ENCODE measurements at regions not wholly inside any gene's neighbourhood (a gene's known extent, or its start where the extent isn't known, plus 50 kb on each side); places are given as distances from the start of the nearest gene placed in this dataset.
"Not testable (repeated sequence)": the region's sequence is repeated elsewhere in the genome, so short reads cannot be mapped to it uniquely, and the experiment has no call there.

GRCh38 chr5:142400415-142400814 lies 75.6 kb upstream of the SPRY4 start:
- Histone ChIP-seq H3K27me3 (replicated peaks; ENCODE audit: insufficient read depth) (no peaks in the 10 kb centered on the region), H3K4me3 (no peak overlapping the region), H3K9me3 (no peaks in the 10 kb centered on the region), H3K36me3 (no peaks in the 10 kb centered on the region), H3K4me1 (replicated peaks) (no peaks in the 10 kb centered on the region), H3K27ac (no peak overlapping the region)
- 77% methylated on average over 8 of the region's 8 CpGs for WGBS
- intact Hi-C loops (cut with DNase I): no loop called here
- DNase-seq (ENCODE audit: low spot score): no peak
- TF ChIP-seq POLR2A (IDR thresholded peaks at IDR 0.05) (no peak), POLR2AphosphoS5 (IDR thresholded peaks at IDR 0.05) (no peak), CTCF (IDR thresholded peaks at IDR 0.05) (no peak)

GRCh38 chr5:142399891-142400290 lies 75.1 kb upstream of the SPRY4 start:
- Histone ChIP-seq H3K27ac (no peak overlapping the region), H3K4me1 (replicated peaks) (no peaks in the 10 kb centered on the region), H3K36me3 (no peaks in the 10 kb centered on the region), H3K4me3 (no peak overlapping the region), H3K27me3 (replicated peaks; ENCODE audit: insufficient read depth) (no peaks in the 10 kb centered on the region), H3K9me3 (no peaks in the 10 kb centered on the region)
- no peak for DNase-seq (ENCODE audit: low spot score)
- WGBS: 76% methylated on average over 2 of the region's 2 CpGs
- intact Hi-C loops (cut with DNase I): no loop called here
- TF ChIP-seq CTCF (IDR thresholded peaks at IDR 0.05) (no peak), POLR2A (IDR thresholded peaks at IDR 0.05) (no peak), POLR2AphosphoS5 (IDR thresholded peaks at IDR 0.05) (no peak)

- DNase-seq (ENCODE audit: low spot score): no peak
- no peaks in the 10 kb centered on the region for H3K4me1 ChIP-seq (replicated peaks)
- H3K4me3 ChIP-seq: no peak overlapping the region
- no peak for TF ChIP-seq POLR2AphosphoS5 (IDR thresholded peaks at IDR 0.05)
- TF ChIP-seq POLR2A (IDR thresholded peaks at IDR 0.05): no peak
- no peak for TF ChIP-seq CTCF (IDR thresholded peaks at IDR 0.05)
- H3K27ac ChIP-seq: no peak overlapping the region
- intact Hi-C loops (cut with DNase I): no loop called here
- H3K9me3 ChIP-seq: no peaks in the 10 kb centered on the region
- WGBS: 94% methylated on average over 3 of the region's 3 CpGs
- no peaks in the 10 kb centered on the region for H3K36me3 ChIP-seq
- H3K27me3 ChIP-seq (replicated peaks; ENCODE audit: insufficient read depth): no peaks in the 10 kb centered on the region
These were observed 73.9 kb upstream of the SPRY4 start for GRCh38 chr5:142398730-142399055.

- 95% methylated on average over 13 of the region's 13 CpGs for WGBS
- H3K36me3 ChIP-seq; H3K27ac ChIP-seq; H3K4me1 ChIP-seq (replicated peaks); H3K27me3 ChIP-seq (replicated peaks; ENCODE audit: insufficient read depth); intact Hi-C loops (cut with DNase I); DNase-seq (ENCODE audit: low spot score); H3K9me3 ChIP-seq; H3K4me3 ChIP-seq: not testable (repeated sequence)
These were observed 73.3 kb upstream of the SPRY4 start for GRCh38 chr5:142398011-142398729.

- intact Hi-C loops (cut with DNase I): no loop called here
- Histone ChIP-seq H3K36me3 (no peaks in the 10 kb centered on the region), H3K27ac (no peak overlapping the region), H3K9me3 (no peaks in the 10 kb centered on the region), H3K4me3 (no peak overlapping the region), H3K4me1 (replicated peaks) (no peaks in the 10 kb centered on the region), H3K27me3 (replicated peaks; ENCODE audit: insufficient read depth) (no peaks in the 10 kb centered on the region)
- DNase-seq (ENCODE audit: low spot score): no peak
- 99% methylated on average over 3 of the region's 3 CpGs for WGBS
- TF ChIP-seq CTCF (IDR thresholded peaks at IDR 0.05): no peak
- TF ChIP-seq POLR2AphosphoS5 (IDR thresholded peaks at IDR 0.05): no peak
- TF ChIP-seq POLR2A (IDR thresholded peaks at IDR 0.05): no peak
These were observed 72.4 kb upstream of the SPRY4 start for GRCh38 chr5:142397178-142397577.
